DOHH2 (cell line): ENCODE measurements at regions not wholly inside any gene's neighbourhood (a gene's known extent, or its start where the extent isn't known, plus 50 kb on each side); places are given as distances from the start of the nearest gene placed in this dataset.

ENCODE experiments used
- CTCF ChIP-seq: fragments of 200-600 bp; sonication (generic); IDR thresholded peaks from one replicate; pipeline ENCODE4 v1.5.1; 2014; ENCODE audit warnings: antibody characterized with exemption, mild to moderate bottlenecking, low read depth, low read length; ENCODE audit not compliant: poor library complexity, severe bottlenecking
- EZH2phosphoT487 ChIP-seq: fragments of 200-600 bp; sonication (generic); IDR thresholded peaks from 2 replicates; pipeline ENCODE4 v1.6.1; 2017; ENCODE audit warnings: borderline replicate concordance, mild to moderate bottlenecking, antibody characterized with exemption, low read length, moderate library complexity, mixed read lengths

DNA sequence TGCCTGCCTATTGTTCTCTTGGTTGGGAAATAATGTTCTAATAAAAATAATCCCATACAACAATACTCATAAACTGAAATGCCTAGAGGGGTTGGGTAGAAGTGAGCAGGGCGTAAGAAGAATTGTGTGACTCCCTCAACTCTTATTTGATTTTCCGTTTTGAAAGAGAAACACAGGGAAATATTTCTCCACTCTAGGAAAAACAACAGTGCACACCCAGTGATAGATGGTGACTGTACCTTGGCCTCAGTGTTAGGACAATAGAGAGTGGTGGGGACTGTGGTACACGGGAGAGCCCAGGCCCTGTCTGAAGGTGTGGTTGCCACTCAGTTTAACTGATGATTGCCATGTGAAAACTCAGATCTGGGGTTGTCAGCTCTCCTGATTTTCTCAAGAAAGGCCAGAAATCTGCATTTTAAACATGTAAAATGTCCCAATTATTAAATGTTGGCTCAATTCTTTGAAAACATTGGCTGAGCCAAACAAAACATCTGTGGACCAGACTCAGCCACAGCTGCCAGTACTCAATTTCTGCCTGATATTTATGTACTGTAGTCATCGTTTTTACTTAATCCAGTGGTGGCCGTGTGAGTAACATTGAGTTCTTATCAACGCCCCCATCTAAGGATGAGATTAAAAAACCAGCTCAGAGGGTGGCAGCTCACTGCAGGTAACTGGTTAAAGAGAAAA is 103.8 kb upstream of the ZNF618 start:
- TF ChIP-seq CTCF (no peak), EZH2phosphoT487 (no peak)
